SU-DHL-6 (cell line): ENCODE measurements at regions not wholly inside any gene's neighbourhood (a gene's known extent, or its start where the extent isn't known, plus 50 kb on each side); places are given as distances from the start of the nearest gene placed in this dataset.

Source experiments
- H2AFZ ChIP-seq: fragments of 200-600 bp; sonication (generic); 2 replicates; pipeline ENCODE4 v1.6.1; 2014; ENCODE audit warnings: low read depth, mild to moderate bottlenecking, moderate library complexity, mixed read lengths, antibody characterized with exemption, low read length; ENCODE audit not compliant: severe bottlenecking
- H3F3A ChIP-seq: fragments of 200-600 bp; shearing (Covaris generic); 2 replicates; pipeline ENCODE4 v1.6.0; 2016; ENCODE audit warnings: antibody characterized with exemption, mild to moderate bottlenecking; ENCODE audit not compliant: insufficient read depth
- H3K27ac ChIP-seq: fragments of 200-600 bp; sonication (generic); 2 replicates; pipeline ENCODE4 v1.5.1; 2016; ENCODE audit warnings: low read depth, mild to moderate bottlenecking, low read length, moderate library complexity, mixed read lengths
- H3K27me3 ChIP-seq: fragments of 200-600 bp; sonication (generic), shearing (Covaris generic); 2 replicates; pipeline ENCODE4 v1.6.0; 2014; ENCODE audit warnings: mild to moderate bottlenecking, low read length
- H3K36me3 ChIP-seq: fragments of 200-600 bp; sonication (generic); 2 replicates; pipeline ENCODE4 v1.6.1; 2014; ENCODE audit warnings: mild to moderate bottlenecking, low read length, mixed read lengths
- H3K4me2 ChIP-seq: fragments of 300-600, 200-600 bp; shearing (Covaris generic), sonication (generic); 2 replicates; pipeline ENCODE4 v1.6.0; 2014; ENCODE audit warnings: low read length, low read depth, mild to moderate bottlenecking; ENCODE audit not compliant: poor library complexity, severe bottlenecking
- H3K4me3 ChIP-seq: fragments of 200-600 bp; sonication (generic); 2 replicates; pipeline ENCODE4 v1.5.1; 2014; ENCODE audit warnings: antibody characterized with exemption, low read length, mild to moderate bottlenecking, mixed read lengths; ENCODE audit not compliant: insufficient read depth, poor library complexity, severe bottlenecking
- H3K79me2 ChIP-seq: fragments of 200-600 bp; sonication (generic); 2 replicates; pipeline ENCODE4 v1.6.1; 2014; ENCODE audit warnings: mild to moderate bottlenecking, low read length, moderate library complexity; ENCODE audit not compliant: insufficient read depth
- H3K9ac ChIP-seq: fragments of 200-600 bp; sonication (generic); 2 replicates; pipeline ENCODE4 v1.7.0; 2014; ENCODE audit warnings: mild to moderate bottlenecking, low read length
- H3K9me2 ChIP-seq: fragments of 200-600 bp; sonication (generic); replicated peaks from 2 replicates; pipeline ENCODE4 v1.6.1; 2014; ENCODE audit warnings: low read length; ENCODE audit not compliant: insufficient read depth
- H3K9me3 ChIP-seq: fragments of 200-600 bp; sonication (generic); 2 replicates; pipeline ENCODE4 v1.6.1; 2014; ENCODE audit warnings: low read length, mixed read lengths; ENCODE audit not compliant: insufficient read depth
- H4K20me1 ChIP-seq: fragments of 200-600 bp; sonication (generic); 2 replicates; pipeline ENCODE4 v1.6.1; 2014; ENCODE audit warnings: low read depth, mild to moderate bottlenecking, antibody characterized with exemption, low read length, moderate library complexity, mixed read lengths
- CTCF ChIP-seq: fragments of 200-600 bp; sonication (generic); IDR thresholded peaks from one replicate; pipeline ENCODE4 v1.5.1; 2017; ENCODE audit warnings: antibody characterized with exemption, mild to moderate bottlenecking, low read length, moderate library complexity; ENCODE audit not compliant: insufficient read depth, poor library complexity, severe bottlenecking
- EZH2phosphoT487 ChIP-seq: fragments of 200-600 bp; sonication (generic), shearing (Covaris generic); conservative IDR thresholded peaks from 2 replicates; pipeline ENCODE4 v1.6.1; 2018; ENCODE audit warnings: mild to moderate bottlenecking, antibody characterized with exemption, low read length, moderate library complexity, mixed read lengths

DNA sequence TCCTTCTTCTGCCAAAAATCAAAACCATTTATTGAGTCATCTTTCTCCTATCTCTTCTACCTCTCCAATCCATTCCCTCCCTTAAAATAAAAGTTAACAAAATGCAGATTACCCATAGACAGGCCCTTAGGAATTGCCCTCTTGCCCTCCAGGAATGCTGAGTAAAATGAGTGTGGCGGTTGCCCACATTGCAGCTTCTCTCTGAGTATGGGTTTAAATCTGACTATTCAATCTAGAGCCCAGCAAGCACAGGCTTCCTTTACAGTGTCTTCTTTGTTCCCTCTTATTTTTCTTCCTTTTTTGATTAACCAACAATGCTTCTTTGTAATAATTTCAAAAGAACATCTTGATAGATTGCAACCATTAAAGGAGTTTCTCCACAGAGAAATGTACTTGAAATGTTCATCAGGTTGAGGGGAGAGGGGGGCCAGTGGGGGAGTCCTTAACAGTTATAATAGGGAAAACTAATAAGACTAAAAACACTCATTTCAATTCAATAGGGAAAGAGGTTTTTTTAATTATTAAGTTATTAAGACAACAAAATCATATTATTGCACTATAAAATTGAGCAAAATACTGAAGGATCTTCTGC lies 135.3 kb upstream of the LMCD1 start:
- H3K27me3 ChIP-seq, result no peaks in the 10 kb centered on the region
- no peak overlapping the region for H2AFZ ChIP-seq
- H3K9ac ChIP-seq, result no peak overlapping the region
- H3K4me2 ChIP-seq, result no peak overlapping the region
- no peaks in the 10 kb centered on the region for H4K20me1 ChIP-seq
- TF ChIP-seq CTCF (no peak), EZH2phosphoT487 (no peak)
- no peaks in the 10 kb centered on the region for H3K79me2 ChIP-seq
- H3K36me3 ChIP-seq, result no peaks in the 10 kb centered on the region
- H3K9me2 ChIP-seq, result no peaks in the 10 kb centered on the region
- no peak overlapping the region for H3K27ac ChIP-seq
- H3K9me3 ChIP-seq, result no peaks in the 10 kb centered on the region
- H3F3A ChIP-seq, result no peaks in the 10 kb centered on the region
- H3K4me3 ChIP-seq, result no peak overlapping the region

GRCh38 chr3:8368598-8368997 lies 133.0 kb upstream of the LMCD1 start:
- H3K4me2 ChIP-seq, result no peak overlapping the region
- no peaks in the 10 kb centered on the region for H3K36me3 ChIP-seq
- H3K4me3 ChIP-seq, result no peak overlapping the region
- no peaks in the 10 kb centered on the region for H3K9me3 ChIP-seq
- H4K20me1 ChIP-seq, result no peaks in the 10 kb centered on the region
- no peaks in the 10 kb centered on the region for H3K27me3 ChIP-seq
- no peaks in the 10 kb centered on the region for H3F3A ChIP-seq
- no peak overlapping the region for H3K9ac ChIP-seq
- H3K79me2 ChIP-seq, result no peaks in the 10 kb centered on the region
- H3K9me2 ChIP-seq, result no peaks in the 10 kb centered on the region
- TF ChIP-seq EZH2phosphoT487 (no peak), CTCF (no peak)
- H3K27ac ChIP-seq, result no peak overlapping the region
- H2AFZ ChIP-seq, result no peak overlapping the region

GRCh38 chr3:8369638-8370037 lies 132.0 kb upstream of the LMCD1 start:
- H3K27me3 ChIP-seq, result no peaks in the 10 kb centered on the region
- H3K36me3 ChIP-seq, result no peaks in the 10 kb centered on the region
- no peak overlapping the region for H3K27ac ChIP-seq
- no peaks in the 10 kb centered on the region for H3K9me3 ChIP-seq
- no peaks in the 10 kb centered on the region for H3K9me2 ChIP-seq
- H2AFZ ChIP-seq, result no peak overlapping the region
- no peak overlapping the region for H3K9ac ChIP-seq
- H4K20me1 ChIP-seq, result no peaks in the 10 kb centered on the region
- no peaks in the 10 kb centered on the region for H3F3A ChIP-seq
- no peak overlapping the region for H3K4me3 ChIP-seq
- no peak for TF ChIP-seq EZH2phosphoT487
- no peaks in the 10 kb centered on the region for H3K79me2 ChIP-seq
- H3K4me2 ChIP-seq, result no peak overlapping the region

- Histone ChIP-seq H2AFZ (no peak overlapping the region), H3K4me2 (no peak overlapping the region), H3K27ac (no peak overlapping the region), H3K9me3 (no peaks in the 10 kb centered on the region), H4K20me1 (no peaks in the 10 kb centered on the region), H3K27me3 (no peaks in the 10 kb centered on the region), H3K4me3 (no peak overlapping the region), H3K9ac (no peak overlapping the region), H3K79me2 (no peaks in the 10 kb centered on the region), H3K9me2 (no peaks in the 10 kb centered on the region), H3F3A (no peaks in the 10 kb centered on the region), H3K36me3 (no peaks in the 10 kb centered on the region)
- TF ChIP-seq CTCF, result no peak
- no peak for TF ChIP-seq EZH2phosphoT487
Measured at GRCh38 chr3:8371085-8371551, 130.5 kb upstream of the LMCD1 start.
